ENCODE measurements at regions not wholly inside any gene's neighbourhood (a gene's known extent, or its start where the extent isn't known, plus 50 kb on each side); places are given as distances from the start of the nearest gene placed in this dataset.

GRCh38 chr16:55272744-55273143 lies 51.3 kb upstream of the IRX6 start:
- no peak for TF ChIP-seq GATA2 (IDR thresholded peaks at IDR 0.05; ENCODE audit: low read depth, low read length)
- TF ChIP-seq GATA3 (IDR thresholded peaks at IDR 0.05; ENCODE audit: low read depth, low read length) = no peak

Measured in SH-SY5Y (cell line).